CD4-positive, alpha-beta T cell (primary cell): ENCODE measurements at regions not wholly inside any gene's neighbourhood (a gene's known extent, or its start where the extent isn't known, plus 50 kb on each side); places are given as distances from the start of the nearest gene placed in this dataset.

Experiments
- ATAC-seq: fragments of 200-7000 bp; cut with Tn5 transposase; one replicate; pipeline ENCODE4 v1.10.0; 2022; ENCODE audit warnings: mild to moderate bottlenecking; ENCODE audit not compliant: poor library complexity
- CTCF ChIA-PET: fragments of 350-600 bp; sonication (Branson Sonifier 250); formaldehyde crosslinking; loops from one replicate; lab custom pipeline; 2021; ENCODE audit warnings: antibody characterized with exemption, inconsistent platforms; lab: Charles Lee
- POLR2A ChIA-PET: fragments of 350-600 bp; sonication (Branson Sonifier 250); formaldehyde crosslinking; loops from one replicate; lab custom pipeline; 2021; ENCODE audit warnings: antibody characterized with exemption, inconsistent platforms; lab: Charles Lee
- DNase-seq, 14 experiments: peaks; one replicate each; pipeline ENCODE4 v3.0.0-alpha.2; 2013 to 2020; ENCODE audit warnings: mixed read lengths in 2 of 14
- H3K27ac ChIP-seq, 2 donors: one replicate each; pipeline versions ENCODE4 v1.5.1 to v1.7.0; 2013; ENCODE audit warnings: low read length in 2 of 2, low read depth in 1 of 2, mild to moderate bottlenecking in 1 of 2
- H3K27me3 ChIP-seq, 2 experiments: 1 replicate in 1 of 2; 2 replicates in 1 of 2; pipeline versions ENCODE4 v1.6.1 to v1.7.0; 2013; ENCODE audit warnings: low read length in 2 of 2, control low read depth in 1 of 2, mild to moderate bottlenecking in 1 of 2, moderate library complexity in 1 of 2; ENCODE audit not compliant: insufficient read depth in 2 of 2, control insufficient read depth in 1 of 2
- H3K36me3 ChIP-seq: one replicate; pipeline ENCODE4 v1.6.1; 2013; ENCODE audit warnings: low read length, control low read depth; ENCODE audit not compliant: insufficient read depth
- H3K4me1 ChIP-seq: one replicate; pipeline ENCODE4 v1.6.1; 2013; ENCODE audit warnings: low read length, control low read depth; ENCODE audit not compliant: insufficient read depth
- H3K4me3 ChIP-seq: one replicate; pipeline ENCODE4 v1.5.1; 2013; ENCODE audit warnings: mild to moderate bottlenecking, low read length, moderate library complexity
- H3K9me3 ChIP-seq, 2 experiments: 1 replicate in 1 of 2; 2 replicates in 1 of 2; pipeline versions ENCODE4 v1.6.1 to v1.7.0; 2013; ENCODE audit warnings: low read length in 2 of 2, mild to moderate bottlenecking in 2 of 2, control low read depth in 1 of 2, moderate library complexity in 1 of 2; ENCODE audit not compliant: control insufficient read depth in 1 of 2, insufficient read depth in 1 of 2
- H3K27ac Mint-ChIP-seq: one replicate; pipeline ENCODE4 v1.8.0; 2020; ENCODE audit warnings: mixed read lengths
- H3K27me3 Mint-ChIP-seq: one replicate; pipeline ENCODE4 v1.8.0; 2021; ENCODE audit warnings: mixed read lengths
- H3K36me3 Mint-ChIP-seq: one replicate; pipeline ENCODE4 v1.8.0; 2021; ENCODE audit warnings: low read depth, mixed read lengths
- H3K4me1 Mint-ChIP-seq: one replicate; pipeline ENCODE4 v1.8.0; 2021; ENCODE audit warnings: low read depth, mixed read lengths
- H3K4me3 Mint-ChIP-seq: one replicate; pipeline ENCODE4 v1.8.0; 2020; ENCODE audit warnings: mild to moderate bottlenecking, mixed read lengths
- H3K9me3 Mint-ChIP-seq: one replicate; pipeline ENCODE4 v1.8.0; 2020; ENCODE audit warnings: mixed read lengths
- intact Hi-C, 2 experiments: fragments of 100-400 bp; cut with DNase I in 1 of 2; cut with micrococcal nuclease in 1 of 2; formaldehyde crosslinking; loops; one replicate each; pipeline versions ENCODE4 v1.15.1 to v1.9.0; 2023 to 2025; cut with DNase I, micrococcal nuclease
- TF ChIP-seq, protein P1 (sequence below): fragments of 200-600 bp; IDR thresholded peaks from one replicate; pipeline ENCODE4 v1.8.0; 2022; ENCODE audit warnings: antibody characterized with exemption, mild to moderate bottlenecking

DNA sequence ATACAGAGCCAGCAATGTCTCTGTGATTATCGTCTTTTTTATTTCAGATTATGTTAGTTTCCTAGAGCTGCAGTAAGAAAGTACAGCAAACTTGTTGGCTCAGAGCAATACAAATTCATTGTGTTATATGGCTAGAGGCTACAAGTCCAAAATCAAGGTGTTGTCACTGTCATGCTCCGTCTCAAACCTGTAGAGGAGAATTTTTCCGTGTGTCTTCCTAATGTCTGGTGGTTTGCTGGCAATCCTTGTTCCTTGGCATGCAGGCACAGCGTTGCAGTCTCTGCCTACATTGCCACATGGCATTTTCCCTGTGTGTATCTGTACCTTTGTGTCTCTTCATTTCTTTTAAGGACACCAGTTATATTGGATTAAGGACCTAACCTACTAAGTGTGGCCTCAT is 244.4 kb downstream of the LRRIQ3 start:
- H3K4me3 Mint-ChIP-seq = no peak overlapping the region
- intact Hi-C loops = no loop called here
- H3K4me3 ChIP-seq = no peak overlapping the region
- no peaks in the 10 kb centered on the region for H3K36me3 Mint-ChIP-seq
- H3K36me3 ChIP-seq = no peaks in the 10 kb centered on the region
- no peaks in the 10 kb centered on the region for H3K9me3 Mint-ChIP-seq
- H3K27ac ChIP-seq = no peak overlapping the region
- H3K4me1 Mint-ChIP-seq = no peaks in the 10 kb centered on the region
- H3K9me3 ChIP-seq = no peaks in the 10 kb centered on the region
- H3K4me1 ChIP-seq = no peaks in the 10 kb centered on the region
- no peak overlapping the region for H3K27ac Mint-ChIP-seq
- ChIA-PET POLR2A (no interaction called here), CTCF (no interaction called here)
- H3K27me3 Mint-ChIP-seq = no peaks in the 10 kb centered on the region
- DNase-seq (no peak), ATAC-seq (no peak)
- TF ChIP-seq, protein P1, sequence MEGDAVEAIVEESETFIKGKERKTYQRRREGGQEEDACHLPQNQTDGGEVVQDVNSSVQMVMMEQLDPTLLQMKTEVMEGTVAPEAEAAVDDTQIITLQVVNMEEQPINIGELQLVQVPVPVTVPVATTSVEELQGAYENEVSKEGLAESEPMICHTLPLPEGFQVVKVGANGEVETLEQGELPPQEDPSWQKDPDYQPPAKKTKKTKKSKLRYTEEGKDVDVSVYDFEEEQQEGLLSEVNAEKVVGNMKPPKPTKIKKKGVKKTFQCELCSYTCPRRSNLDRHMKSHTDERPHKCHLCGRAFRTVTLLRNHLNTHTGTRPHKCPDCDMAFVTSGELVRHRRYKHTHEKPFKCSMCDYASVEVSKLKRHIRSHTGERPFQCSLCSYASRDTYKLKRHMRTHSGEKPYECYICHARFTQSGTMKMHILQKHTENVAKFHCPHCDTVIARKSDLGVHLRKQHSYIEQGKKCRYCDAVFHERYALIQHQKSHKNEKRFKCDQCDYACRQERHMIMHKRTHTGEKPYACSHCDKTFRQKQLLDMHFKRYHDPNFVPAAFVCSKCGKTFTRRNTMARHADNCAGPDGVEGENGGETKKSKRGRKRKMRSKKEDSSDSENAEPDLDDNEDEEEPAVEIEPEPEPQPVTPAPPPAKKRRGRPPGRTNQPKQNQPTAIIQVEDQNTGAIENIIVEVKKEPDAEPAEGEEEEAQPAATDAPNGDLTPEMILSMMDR = no peak
- no peaks in the 10 kb centered on the region for H3K27me3 ChIP-seq

DNA sequence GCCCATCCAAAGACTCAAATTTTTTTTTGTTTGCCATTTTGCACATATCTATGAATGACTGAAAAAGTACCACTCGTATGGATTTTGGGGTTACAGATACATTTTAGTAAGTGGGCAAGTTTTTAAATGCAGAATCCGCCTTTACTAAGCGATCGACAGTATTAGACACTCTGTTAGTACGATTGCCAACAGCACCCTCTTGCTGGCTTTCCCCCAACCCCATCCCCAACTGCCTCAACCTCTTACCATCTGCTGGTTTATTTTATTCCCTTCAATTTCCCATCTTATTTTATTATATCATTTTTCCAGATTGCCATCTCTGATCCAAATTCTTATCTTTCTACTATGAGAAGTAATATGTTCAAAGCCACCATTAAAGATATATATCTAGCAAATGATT is 244.8 kb downstream of the LRRIQ3 start:
- ATAC-seq (no peak), DNase-seq (no peak)
- Mint-ChIP-seq H3K36me3 (no peaks in the 10 kb centered on the region), H3K4me1 (no peaks in the 10 kb centered on the region), H3K9me3 (no peaks in the 10 kb centered on the region), H3K27me3 (no peaks in the 10 kb centered on the region), H3K27ac (no peak overlapping the region), H3K4me3 (no peak overlapping the region)
- no peak overlapping the region for H3K27ac ChIP-seq
- no peaks in the 10 kb centered on the region for H3K9me3 ChIP-seq
- TF ChIP-seq, protein P1 = no peak
- H3K36me3 ChIP-seq = no peaks in the 10 kb centered on the region
- H3K4me3 ChIP-seq = no peak overlapping the region
- ChIA-PET POLR2A (no interaction called here), CTCF (no interaction called here)
- H3K27me3 ChIP-seq = no peaks in the 10 kb centered on the region
- H3K4me1 ChIP-seq = no peaks in the 10 kb centered on the region
- intact Hi-C loops = no loop called here

DNA sequence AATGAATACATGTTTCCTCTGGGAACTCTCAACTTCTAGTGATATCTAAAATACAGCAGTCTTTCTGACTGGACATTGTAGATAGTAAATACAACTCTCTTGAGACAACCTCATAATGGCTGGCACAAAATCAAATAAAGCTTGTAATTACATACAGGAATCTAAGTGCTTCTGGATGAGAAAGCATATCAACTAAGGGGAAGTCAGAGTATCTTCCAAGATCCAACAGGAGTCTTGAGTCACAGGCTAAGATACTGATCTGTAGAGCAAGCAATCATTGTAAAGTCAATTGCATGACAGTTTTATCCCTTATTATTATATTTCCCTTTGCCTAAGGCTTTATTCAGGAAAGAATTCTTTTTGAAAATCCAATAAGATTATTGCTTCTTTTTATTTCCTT is 249.9 kb downstream of the LRRIQ3 start:
- ChIA-PET CTCF (no interaction called here), POLR2A (no interaction called here)
- Histone ChIP-seq H3K4me3 (no peak overlapping the region), H3K27ac (no peak overlapping the region), H3K4me1 (no peaks in the 10 kb centered on the region), H3K9me3 (no peaks in the 10 kb centered on the region), H3K27me3 (no peaks in the 10 kb centered on the region), H3K36me3 (no peaks in the 10 kb centered on the region)
- no peak for ATAC-seq
- no peak for DNase-seq
- intact Hi-C loops = no loop called here
- H3K27ac Mint-ChIP-seq = no peak overlapping the region
- H3K27me3 Mint-ChIP-seq = no peaks in the 10 kb centered on the region
- H3K9me3 Mint-ChIP-seq = no peaks in the 10 kb centered on the region
- no peak overlapping the region for H3K4me3 Mint-ChIP-seq
- TF ChIP-seq, protein P1 = no peak
- no peaks in the 10 kb centered on the region for H3K36me3 Mint-ChIP-seq
- H3K4me1 Mint-ChIP-seq = no peaks in the 10 kb centered on the region
